SJSA1 (cell line): ENCODE measurements at regions not wholly inside any gene's neighbourhood (a gene's known extent, or its start where the extent isn't known, plus 50 kb on each side); places are given as distances from the start of the nearest gene placed in this dataset.

Source experiments
- DNase-seq, 2 experiments: peaks; one replicate each; pipeline ENCODE4 v3.0.0-alpha.2; 2015 to 2020; ENCODE audit warnings: low spot score in 2 of 2, low read depth in 1 of 2
- H3K27ac ChIP-seq: fragments of 250-450 bp; sonication (Bioruptor Pico); 2 replicates; pipeline ENCODE4 v1.5.1; 2020; ENCODE audit warnings: mild to moderate bottlenecking, moderate library complexity
- H3K27me3 ChIP-seq: fragments of 250-450 bp; sonication (Bioruptor Pico); replicated peaks from 2 replicates; pipeline ENCODE4 v1.5.1; 2020; ENCODE audit warnings: mild to moderate bottlenecking, moderate library complexity
- H3K36me3 ChIP-seq: fragments of 250-450 bp; sonication (Bioruptor Pico); 2 replicates; pipeline ENCODE4 v1.5.1; 2020; ENCODE audit warnings: mild to moderate bottlenecking
- H3K4me1 ChIP-seq: fragments of 250-450 bp; sonication (Bioruptor Pico); replicated peaks from 2 replicates; pipeline ENCODE4 v1.6.1; 2021; ENCODE audit warnings: mild to moderate bottlenecking
- H3K4me3 ChIP-seq: fragments of 250-450 bp; sonication (Bioruptor Pico); 2 replicates; pipeline ENCODE4 v1.5.1; 2020; ENCODE audit warnings: mild to moderate bottlenecking
- H3K9me3 ChIP-seq: fragments of 250-450 bp; sonication (Bioruptor Pico); replicated peaks from 2 replicates; pipeline ENCODE4 v1.5.1; 2020; ENCODE audit warnings: mild to moderate bottlenecking

DNA sequence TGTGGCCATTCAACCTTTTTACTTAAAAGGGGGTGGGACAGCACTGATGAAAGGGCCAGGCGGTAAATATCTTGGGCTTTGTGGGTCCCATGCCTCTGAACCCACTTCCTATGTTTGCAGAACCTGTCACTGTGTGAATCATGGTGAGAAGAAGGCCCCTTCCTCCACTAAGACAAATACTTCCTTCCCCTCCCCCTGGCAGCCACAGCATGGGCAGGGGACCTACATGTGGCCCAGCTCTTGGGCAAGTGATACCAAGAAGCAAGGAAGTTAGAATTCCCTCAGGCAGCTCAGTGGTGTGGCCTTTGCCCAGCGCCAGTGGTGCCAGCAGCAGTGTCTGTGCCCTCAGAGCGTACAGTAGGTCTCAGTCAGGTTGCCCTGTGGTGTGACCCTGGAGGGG is 168.6 kb downstream of the TRIM33 start:
- Histone ChIP-seq H3K27ac (no peak overlapping the region), H3K27me3 (no peaks in the 10 kb centered on the region), H3K9me3 (no peaks in the 10 kb centered on the region), H3K36me3 (no peaks in the 10 kb centered on the region), H3K4me1 (peaks cover 3% of the 10 kb centered on the region; the same call in 1 of the 2 replicates), H3K4me3 (no peak overlapping the region)
- no peak for DNase-seq

DNA sequence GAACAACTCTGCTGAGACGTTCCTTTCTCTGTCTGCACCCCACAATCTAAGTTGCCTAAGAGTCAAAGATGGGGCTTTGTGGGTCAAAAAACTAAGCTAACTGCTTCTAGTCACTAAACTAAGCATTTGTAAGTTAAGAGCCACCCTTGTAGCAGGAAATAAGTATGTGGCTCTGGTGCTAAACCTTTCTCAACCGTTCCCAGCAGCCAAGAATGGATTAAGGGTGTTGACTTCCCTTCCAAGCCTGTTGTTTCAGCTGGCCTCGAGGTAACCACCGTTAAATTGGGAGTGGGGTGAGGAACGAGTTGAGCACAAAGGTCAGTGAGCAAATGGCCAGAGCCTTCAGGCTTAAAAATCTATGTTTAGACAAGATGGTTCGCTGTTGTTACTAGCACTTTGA is 169.1 kb downstream of the TRIM33 start:
- H3K9me3 ChIP-seq = no peaks in the 10 kb centered on the region
- no peaks in the 10 kb centered on the region; the same call in 1 of the 2 replicates for H3K27me3 ChIP-seq
- no peak overlapping the region for H3K27ac ChIP-seq
- H3K4me1 ChIP-seq = peaks cover 3% of the 10 kb centered on the region; the same call in 1 of the 2 replicates
- H3K36me3 ChIP-seq = no peaks in the 10 kb centered on the region
- H3K4me3 ChIP-seq = no peak overlapping the region
- no peak for DNase-seq

DNA sequence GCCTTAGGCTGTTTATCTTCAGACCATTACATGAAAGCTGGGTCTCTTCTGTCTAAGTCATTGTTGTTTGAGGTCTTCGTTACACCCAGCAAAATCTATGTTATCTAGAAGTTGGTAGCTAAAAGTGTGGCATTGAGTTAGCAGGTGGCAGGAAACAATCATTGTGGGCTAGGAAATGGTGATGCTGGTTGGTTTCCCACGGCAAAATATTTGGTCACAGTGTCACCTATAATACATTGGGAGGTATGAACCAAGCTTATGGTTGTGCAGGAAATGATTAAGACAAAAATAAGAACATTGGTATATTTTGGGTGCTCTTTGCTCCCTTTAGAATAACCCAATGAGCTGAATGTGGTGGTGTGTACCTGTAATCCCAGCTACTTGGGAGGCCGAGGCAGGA is 169.7 kb downstream of the TRIM33 start:
- Histone ChIP-seq H3K4me1 (0 out of 2 replicates have a peak, but pooled peaks cover 3% of the 10 kb centered on the region), H3K27ac (no peak overlapping the region), H3K4me3 (no peak overlapping the region), H3K36me3 (no peaks in the 10 kb centered on the region), H3K9me3 (no peaks in the 10 kb centered on the region), H3K27me3 (no peaks in the 10 kb centered on the region; the same call in 1 of the 2 replicates)
- DNase-seq = no peak

DNA sequence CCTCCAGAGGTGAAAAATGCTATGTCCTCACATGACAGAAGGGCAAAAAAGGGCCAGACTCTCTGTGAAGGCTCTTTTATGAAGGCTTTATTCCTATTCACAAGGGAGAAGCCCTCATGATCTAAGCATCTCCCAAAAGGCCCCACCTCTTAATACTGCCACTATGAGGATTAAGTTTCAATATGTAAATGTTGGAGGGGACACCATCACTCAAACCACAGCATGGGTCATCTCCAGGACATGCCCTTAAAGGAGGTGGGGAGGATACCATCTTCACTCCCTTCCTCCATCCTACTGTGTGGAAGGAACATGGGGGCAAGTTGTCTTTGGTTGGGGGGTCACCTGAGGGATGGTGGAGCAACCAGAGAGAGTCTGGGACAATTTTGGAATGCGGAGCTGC is 170.1 kb downstream of the TRIM33 start:
- Histone ChIP-seq H3K36me3 (no peaks in the 10 kb centered on the region), H3K4me1 (no peaks in the 10 kb centered on the region), H3K4me3 (no peak overlapping the region), H3K27me3 (no peaks in the 10 kb centered on the region; the same call in 1 of the 2 replicates), H3K27ac (no peak overlapping the region), H3K9me3 (no peaks in the 10 kb centered on the region)
- no peak for DNase-seq

DNA sequence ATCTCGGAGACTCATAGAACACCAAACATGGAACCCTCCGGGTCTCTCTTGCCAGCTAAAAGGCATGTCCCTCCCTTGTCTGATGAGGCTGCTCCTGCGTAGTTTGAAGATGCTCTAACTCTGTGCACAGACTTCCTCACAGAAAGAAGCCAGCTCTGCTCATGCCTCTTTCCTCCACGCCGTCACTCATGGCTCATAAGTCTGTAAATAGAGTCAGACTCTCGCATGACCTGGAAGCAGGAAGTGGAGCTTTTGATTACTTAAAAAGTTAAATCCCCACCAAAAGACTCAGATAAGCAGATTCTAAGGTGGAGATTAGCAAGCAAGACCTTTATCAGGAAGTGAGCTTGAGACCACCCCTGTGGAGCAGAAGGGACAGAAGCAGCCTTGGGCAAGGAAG is 171.6 kb downstream of the TRIM33 start:
- Histone ChIP-seq H3K27me3 (peaks cover 4% of the 10 kb centered on the region; the same call in 1 of the 2 replicates), H3K4me1 (no peaks in the 10 kb centered on the region), H3K27ac (no peak overlapping the region), H3K4me3 (no peak overlapping the region), H3K9me3 (no peaks in the 10 kb centered on the region), H3K36me3 (no peaks in the 10 kb centered on the region)
- DNase-seq = no peak

DNA sequence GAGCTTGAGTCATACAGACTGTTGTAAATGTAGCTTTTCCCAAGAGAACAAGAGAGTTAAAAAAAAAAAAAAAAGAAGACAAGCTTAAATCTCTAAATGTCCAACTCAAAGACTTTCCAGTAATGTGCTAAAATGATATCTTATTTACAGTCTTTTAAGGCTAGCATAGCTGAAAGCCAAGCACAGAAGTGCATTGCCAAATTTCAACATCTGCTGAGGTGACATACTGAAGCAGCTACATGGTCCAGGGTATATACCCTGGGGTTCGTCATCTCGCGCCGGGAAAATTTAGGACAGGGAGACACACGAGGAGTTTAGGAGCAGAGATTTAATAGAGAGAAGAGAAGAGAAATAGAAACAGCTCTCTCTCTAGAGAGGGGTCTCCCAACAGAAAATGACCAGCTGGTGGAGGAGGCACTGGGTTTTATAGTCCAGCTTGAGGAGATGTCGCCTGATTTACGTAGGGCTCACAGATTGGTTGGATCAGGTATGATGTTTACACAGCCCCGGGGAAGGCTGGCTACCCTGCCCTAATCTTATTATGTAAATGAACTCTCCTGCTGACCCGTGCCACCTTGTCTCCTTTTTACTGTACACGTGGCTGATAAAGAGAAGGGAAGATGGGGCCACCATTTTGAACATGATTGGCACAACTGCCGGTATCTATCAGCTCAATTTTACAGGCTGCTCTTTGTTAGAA is 172.7 kb downstream of the TRIM33 start:
- H3K27ac ChIP-seq = no peak overlapping the region
- DNase-seq = no peak

DNA sequence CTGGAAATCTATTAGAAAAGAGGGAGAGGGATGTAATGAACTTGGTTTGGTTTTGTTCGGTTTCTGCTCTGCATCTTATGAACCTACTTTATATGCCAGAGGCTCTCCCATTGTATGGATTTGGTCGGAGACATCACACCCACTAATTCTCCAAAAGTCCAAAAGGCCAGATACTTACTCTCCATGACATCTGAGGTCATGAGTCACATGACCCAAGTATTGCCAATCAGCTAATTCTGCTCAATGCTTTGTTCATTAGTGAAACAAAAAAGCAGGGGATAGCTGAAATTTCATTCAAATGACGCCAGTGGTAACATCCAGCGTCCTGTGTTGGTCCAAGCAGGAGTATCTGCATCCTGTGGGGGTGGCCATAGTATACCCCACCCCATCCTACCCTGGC is 173.6 kb downstream of the TRIM33 start:
- H3K36me3 ChIP-seq = no peaks in the 10 kb centered on the region
- no peak overlapping the region for H3K27ac ChIP-seq
- no peak overlapping the region for H3K4me3 ChIP-seq
- peaks cover 12% of the 10 kb centered on the region; the same call in 1 of the 2 replicates for H3K27me3 ChIP-seq
- DNase-seq = no peak
- no peaks in the 10 kb centered on the region for H3K4me1 ChIP-seq
- H3K9me3 ChIP-seq = no peaks in the 10 kb centered on the region

More for the DNA sequence above, 172.7 kb downstream of the TRIM33 start:
- Histone ChIP-seq H3K36me3 (no peaks in the 10 kb centered on the region), H3K4me3 (no peak overlapping the region), H3K9me3 (no peaks in the 10 kb centered on the region), H3K4me1 (no peaks in the 10 kb centered on the region), H3K27me3 (peaks cover 4% of the 10 kb centered on the region; the same call in 1 of the 2 replicates)

DNA sequence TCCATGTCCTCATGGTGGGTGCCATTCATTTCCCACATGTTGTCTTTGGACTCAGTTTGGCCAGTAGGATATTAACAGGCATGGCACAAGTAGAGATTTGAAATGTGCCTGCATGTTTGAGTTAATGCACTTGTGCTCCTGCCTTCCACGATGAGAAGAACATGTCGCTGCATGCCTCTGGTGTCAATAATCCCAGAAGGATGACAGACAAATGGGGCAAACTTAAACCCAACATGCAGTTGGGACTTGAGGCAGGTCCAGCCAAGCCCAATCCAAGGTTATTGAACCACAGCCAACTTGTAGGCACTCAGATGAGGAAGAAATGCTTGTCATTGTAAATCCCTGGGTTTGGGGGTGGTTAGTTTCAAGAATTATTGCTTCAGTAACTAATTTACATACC is 174.6 kb downstream of the TRIM33 start:
- no peak for DNase-seq
- Histone ChIP-seq H3K27me3 (peaks cover 12% of the 10 kb centered on the region; the same call in 1 of the 2 replicates), H3K4me1 (no peaks in the 10 kb centered on the region), H3K27ac (no peak overlapping the region), H3K36me3 (no peaks in the 10 kb centered on the region), H3K9me3 (no peaks in the 10 kb centered on the region), H3K4me3 (no peak overlapping the region)

DNA sequence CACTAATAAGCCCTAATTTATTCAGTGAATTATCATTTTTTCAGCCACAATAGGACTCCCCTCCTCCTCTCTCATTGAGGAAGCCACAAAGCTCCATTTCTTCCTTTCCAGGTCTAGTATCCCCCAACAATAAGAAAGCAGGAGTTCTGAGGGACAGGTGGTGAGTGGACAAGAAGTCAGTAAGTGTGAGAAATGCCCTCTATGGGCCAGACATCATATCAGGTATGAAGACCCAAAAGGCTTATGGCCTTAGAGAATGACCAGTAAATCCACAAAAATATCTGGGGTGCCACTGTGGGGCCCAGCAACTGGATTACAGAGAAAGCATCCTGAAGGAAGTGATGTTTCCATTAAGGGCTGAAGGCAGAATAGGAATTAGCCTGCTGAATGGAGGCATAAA is 175.7 kb downstream of the TRIM33 start:
- no peaks in the 10 kb centered on the region for H3K36me3 ChIP-seq
- no peak overlapping the region for H3K27ac ChIP-seq
- H3K4me1 ChIP-seq = no peaks in the 10 kb centered on the region
- DNase-seq = no peak
- no peak overlapping the region for H3K4me3 ChIP-seq
- H3K9me3 ChIP-seq = no peaks in the 10 kb centered on the region
- peaks cover 12% of the 10 kb centered on the region; the same call in 1 of the 2 replicates for H3K27me3 ChIP-seq

DNA sequence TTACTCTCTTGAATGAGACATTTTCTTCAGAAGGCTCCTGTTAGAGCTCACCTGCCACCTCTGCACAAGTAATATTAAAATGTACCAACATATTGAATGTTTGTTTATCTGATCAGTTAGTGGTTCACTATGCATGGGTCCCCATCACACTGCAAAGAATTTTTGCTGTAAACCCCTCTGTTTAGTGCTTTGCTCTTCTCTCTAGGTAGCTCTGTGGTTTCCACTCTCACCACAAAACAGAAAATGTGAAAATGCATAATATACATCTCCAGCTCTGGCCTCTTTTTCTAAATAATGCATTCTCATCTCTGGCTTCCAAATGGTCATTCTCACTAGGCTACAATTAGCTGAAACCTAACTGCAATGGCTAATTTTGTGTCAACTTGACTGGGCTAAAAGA is 176.7 kb downstream of the TRIM33 start:
- H3K9me3 ChIP-seq = no peaks in the 10 kb centered on the region
- H3K4me3 ChIP-seq = no peak overlapping the region
- H3K36me3 ChIP-seq = no peaks in the 10 kb centered on the region
- H3K27me3 ChIP-seq = peaks cover 12% of the 10 kb centered on the region; the same call in 1 of the 2 replicates
- H3K4me1 ChIP-seq = no peaks in the 10 kb centered on the region
- no peak overlapping the region for H3K27ac ChIP-seq
- DNase-seq = no peak

DNA sequence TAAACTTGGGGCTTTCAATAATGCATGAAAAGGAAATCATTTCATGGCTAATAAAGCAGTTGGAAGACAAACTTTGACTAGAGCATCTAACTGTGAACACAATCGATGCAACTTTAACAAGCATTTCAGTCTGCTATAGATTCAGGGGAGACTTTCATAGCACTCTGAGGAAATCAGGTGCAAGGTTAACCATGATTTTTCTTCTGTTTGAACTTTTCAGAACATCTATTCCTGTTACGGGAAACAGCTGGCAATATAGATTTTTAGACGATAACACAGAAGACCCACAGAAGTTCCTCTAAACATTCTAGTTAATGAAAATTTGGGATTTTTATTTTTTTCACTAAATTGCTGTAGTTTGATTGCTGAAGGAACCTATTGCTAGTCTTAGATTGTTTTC is 177.3 kb downstream of the TRIM33 start:
- H3K27ac ChIP-seq = no peak overlapping the region
- H3K4me3 ChIP-seq = no peak overlapping the region
- peaks cover 12% of the 10 kb centered on the region; the same call in 1 of the 2 replicates for H3K27me3 ChIP-seq
- H3K9me3 ChIP-seq = no peaks in the 10 kb centered on the region
- H3K4me1 ChIP-seq = no peaks in the 10 kb centered on the region
- DNase-seq = no peak
- no peaks in the 10 kb centered on the region for H3K36me3 ChIP-seq

DNA sequence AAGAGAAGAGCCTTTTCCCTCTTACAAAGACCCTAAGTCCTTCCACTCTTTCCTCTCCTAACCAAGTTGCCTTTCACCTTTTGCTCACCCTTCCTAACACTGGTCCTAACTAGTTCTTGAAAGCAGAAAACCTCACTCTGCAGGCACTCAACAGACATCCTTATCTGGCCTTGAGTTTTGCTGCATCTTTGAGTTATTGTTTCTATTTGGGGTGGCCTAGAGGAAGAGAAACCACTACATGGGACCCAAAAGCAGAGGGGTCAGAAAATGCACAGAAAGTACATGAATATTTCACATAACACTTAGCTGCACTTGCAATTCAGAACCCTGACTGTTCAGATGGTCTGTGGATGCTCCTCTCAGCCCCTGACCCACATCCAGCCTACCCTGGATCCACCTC is 178.3 kb upstream of the SYT6 start:
- no peak overlapping the region for H3K4me3 ChIP-seq
- no peaks in the 10 kb centered on the region for H3K4me1 ChIP-seq
- no peaks in the 10 kb centered on the region for H3K9me3 ChIP-seq
- peaks cover 12% of the 10 kb centered on the region; the same call in 1 of the 2 replicates for H3K27me3 ChIP-seq
- H3K36me3 ChIP-seq = no peaks in the 10 kb centered on the region
- H3K27ac ChIP-seq = no peak overlapping the region
- DNase-seq = no peak

DNA sequence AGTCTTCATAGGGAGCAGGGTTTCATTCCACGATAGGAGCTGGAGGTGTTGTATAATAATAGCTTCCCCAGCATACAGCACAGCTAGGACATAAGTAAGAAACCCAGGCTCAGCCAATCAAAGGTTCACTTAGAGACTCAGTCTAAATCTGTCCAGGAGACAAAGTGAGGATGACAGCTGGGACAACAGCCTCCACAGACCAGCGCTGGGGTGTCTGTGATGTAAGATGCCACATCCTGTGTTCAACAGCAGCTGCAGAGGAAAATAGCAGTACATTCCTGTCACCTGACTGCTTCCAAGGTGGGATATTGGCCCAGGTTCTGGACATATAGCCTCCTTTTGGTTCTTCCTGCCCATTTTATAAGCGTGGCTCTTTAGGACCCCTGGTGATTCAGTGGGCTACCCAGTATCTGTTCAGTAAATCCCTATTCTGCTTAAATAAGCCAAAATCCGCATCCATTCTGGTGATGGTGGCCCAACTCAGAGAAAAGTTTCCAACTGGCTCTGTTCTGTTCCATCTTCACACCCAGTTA is 176.8 kb upstream of the SYT6 start:
- Histone ChIP-seq H3K9me3 (no peaks in the 10 kb centered on the region), H3K4me3 (no peak overlapping the region), H3K27me3 (peaks cover 12% of the 10 kb centered on the region; the same call in 1 of the 2 replicates), H3K36me3 (no peaks in the 10 kb centered on the region), H3K27ac (no peak overlapping the region), H3K4me1 (no peaks in the 10 kb centered on the region)
- DNase-seq = no peak

DNA sequence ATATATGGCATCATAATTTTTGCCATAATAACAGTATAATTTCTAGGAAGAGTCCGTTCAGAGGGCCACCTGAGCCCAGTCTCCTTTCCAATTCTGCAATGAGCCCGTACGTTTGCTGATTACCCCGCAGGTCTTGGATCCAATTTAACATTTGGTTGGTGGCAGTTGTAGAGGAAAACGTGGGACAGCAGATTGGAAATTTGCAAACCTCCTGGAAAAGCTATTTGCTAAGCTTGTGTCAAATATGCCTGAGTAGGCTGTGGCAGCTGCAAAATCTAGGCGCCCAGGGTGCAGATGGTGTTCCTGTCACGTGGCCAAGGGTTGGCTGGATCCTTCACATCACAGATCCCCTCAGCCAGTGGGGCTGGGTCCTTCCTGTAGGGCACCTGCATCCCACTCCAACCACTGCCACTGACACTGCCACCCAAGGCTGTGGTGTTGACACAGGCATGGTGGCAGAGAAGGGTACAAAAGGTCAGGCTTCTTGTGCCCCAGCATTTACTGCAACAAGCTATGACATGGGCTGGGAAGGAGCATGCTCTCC is 174.8 kb upstream of the SYT6 start:
- Histone ChIP-seq H3K27me3 (peaks cover 7% of the 10 kb centered on the region; the same call in 1 of the 2 replicates), H3K36me3 (no peaks in the 10 kb centered on the region), H3K27ac (no peak overlapping the region), H3K9me3 (no peaks in the 10 kb centered on the region), H3K4me3 (no peak overlapping the region), H3K4me1 (no peaks in the 10 kb centered on the region)
- no peak for DNase-seq
